ENCODE measurements at regions not wholly inside any gene's neighbourhood (a gene's known extent, or its start where the extent isn't known, plus 50 kb on each side); places are given as distances from the start of the nearest gene placed in this dataset.

DNA sequence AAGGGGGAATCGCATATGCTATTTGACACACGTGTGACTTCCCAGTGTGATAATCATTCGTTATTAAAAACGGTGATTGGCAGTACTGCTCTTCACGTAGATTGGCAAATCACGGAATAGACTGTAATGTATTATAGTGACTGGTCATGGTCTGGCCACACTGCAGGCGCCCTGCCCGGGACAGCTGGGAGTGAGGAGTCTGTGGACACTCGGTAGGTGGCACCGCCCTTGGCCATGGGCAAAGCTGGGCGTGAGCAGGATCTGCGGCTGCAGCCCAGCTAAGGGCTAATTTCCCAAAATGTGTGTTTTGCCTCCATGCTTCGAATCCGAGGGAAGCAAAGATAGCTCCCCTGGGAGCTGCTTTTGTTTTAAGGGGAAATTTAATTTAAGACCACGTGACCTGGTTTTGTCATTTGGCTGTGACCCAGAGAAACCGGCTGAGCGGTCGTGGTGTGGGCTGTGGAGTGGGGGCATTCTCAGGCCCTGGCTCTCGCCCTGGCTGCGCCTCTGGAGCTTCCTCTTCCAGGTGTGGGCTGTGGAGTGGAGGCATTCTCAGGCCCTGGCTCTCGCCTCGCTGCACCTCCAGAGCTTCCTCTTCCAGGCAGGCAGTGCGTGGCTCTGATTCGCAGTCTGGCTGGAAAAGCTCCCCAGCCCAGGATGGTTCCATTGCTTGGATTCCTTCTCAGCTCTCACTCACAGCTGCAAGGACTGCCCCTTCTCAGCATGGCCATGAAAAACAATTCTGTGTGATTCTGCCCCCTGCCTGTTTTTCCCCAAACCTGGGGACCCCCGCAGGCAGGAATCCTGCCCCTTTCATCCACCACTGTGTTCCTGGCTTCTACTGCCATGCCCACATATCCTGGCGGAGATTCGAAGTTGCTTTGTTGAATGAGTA lies 131.1 kb downstream of the OLFM1 start:
- TF ChIP-seq POLR2A (IDR thresholded peaks at IDR 0.05), result no peak
- TF ChIP-seq, protein P1, sequence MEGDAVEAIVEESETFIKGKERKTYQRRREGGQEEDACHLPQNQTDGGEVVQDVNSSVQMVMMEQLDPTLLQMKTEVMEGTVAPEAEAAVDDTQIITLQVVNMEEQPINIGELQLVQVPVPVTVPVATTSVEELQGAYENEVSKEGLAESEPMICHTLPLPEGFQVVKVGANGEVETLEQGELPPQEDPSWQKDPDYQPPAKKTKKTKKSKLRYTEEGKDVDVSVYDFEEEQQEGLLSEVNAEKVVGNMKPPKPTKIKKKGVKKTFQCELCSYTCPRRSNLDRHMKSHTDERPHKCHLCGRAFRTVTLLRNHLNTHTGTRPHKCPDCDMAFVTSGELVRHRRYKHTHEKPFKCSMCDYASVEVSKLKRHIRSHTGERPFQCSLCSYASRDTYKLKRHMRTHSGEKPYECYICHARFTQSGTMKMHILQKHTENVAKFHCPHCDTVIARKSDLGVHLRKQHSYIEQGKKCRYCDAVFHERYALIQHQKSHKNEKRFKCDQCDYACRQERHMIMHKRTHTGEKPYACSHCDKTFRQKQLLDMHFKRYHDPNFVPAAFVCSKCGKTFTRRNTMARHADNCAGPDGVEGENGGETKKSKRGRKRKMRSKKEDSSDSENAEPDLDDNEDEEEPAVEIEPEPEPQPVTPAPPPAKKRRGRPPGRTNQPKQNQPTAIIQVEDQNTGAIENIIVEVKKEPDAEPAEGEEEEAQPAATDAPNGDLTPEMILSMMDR (IDR thresholded peaks at IDR 0.05 in 4 of 5, conservative IDR thresholded peaks at IDR 0.05 in 1 of 5), result no peak

Data from gastrocnemius medialis (tissue), 4 donors.